ENCODE measurements at regions not wholly inside any gene's neighbourhood (a gene's known extent, or its start where the extent isn't known, plus 50 kb on each side); places are given as distances from the start of the nearest gene placed in this dataset.

DNA sequence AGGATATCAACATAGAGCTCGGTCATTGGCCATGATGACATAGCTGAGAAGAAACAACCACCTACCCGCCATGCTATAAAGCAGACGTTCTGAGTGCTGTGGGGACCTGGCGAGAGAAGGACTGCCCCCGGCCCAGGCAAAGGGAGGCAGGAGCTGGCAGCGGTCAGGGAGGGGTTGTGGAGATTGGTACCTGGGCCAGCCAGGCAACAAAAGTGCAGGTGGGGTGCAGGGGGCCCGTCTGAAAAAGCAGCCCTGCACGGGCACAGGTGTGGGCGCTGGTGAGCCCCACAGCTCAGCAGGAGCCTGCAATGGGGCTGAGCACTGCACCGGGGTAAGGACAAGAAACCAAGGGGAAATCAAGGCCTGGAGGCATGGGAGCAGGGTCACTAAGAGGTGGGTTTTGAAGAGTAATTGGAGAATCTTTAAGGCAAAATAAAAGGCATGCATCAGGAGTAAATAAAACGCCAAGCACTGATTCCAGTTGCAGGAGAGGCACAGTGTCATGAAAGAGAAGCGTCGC, 464.0 kb downstream of the EIPR1 start:
- no peak for TF ChIP-seq EZH2phosphoT487 (IDR thresholded peaks at IDR 0.05; ENCODE audit: low read depth, severe bottlenecking, unreplicated experiment)
- TF ChIP-seq, protein P1, sequence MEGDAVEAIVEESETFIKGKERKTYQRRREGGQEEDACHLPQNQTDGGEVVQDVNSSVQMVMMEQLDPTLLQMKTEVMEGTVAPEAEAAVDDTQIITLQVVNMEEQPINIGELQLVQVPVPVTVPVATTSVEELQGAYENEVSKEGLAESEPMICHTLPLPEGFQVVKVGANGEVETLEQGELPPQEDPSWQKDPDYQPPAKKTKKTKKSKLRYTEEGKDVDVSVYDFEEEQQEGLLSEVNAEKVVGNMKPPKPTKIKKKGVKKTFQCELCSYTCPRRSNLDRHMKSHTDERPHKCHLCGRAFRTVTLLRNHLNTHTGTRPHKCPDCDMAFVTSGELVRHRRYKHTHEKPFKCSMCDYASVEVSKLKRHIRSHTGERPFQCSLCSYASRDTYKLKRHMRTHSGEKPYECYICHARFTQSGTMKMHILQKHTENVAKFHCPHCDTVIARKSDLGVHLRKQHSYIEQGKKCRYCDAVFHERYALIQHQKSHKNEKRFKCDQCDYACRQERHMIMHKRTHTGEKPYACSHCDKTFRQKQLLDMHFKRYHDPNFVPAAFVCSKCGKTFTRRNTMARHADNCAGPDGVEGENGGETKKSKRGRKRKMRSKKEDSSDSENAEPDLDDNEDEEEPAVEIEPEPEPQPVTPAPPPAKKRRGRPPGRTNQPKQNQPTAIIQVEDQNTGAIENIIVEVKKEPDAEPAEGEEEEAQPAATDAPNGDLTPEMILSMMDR (IDR thresholded peaks at IDR 0.05; ENCODE audit: poor library complexity), result no peak
